Jurkat, Clone E6-1 (cell line): ENCODE measurements at regions not wholly inside any gene's neighbourhood (a gene's known extent, or its start where the extent isn't known, plus 50 kb on each side); places are given as distances from the start of the nearest gene placed in this dataset.

ENCODE experiments used
- DNase-seq: peaks from one replicate; pipeline ENCODE4 v3.0.0-alpha.2; 2011; ENCODE audit warnings: low read depth, low spot score
- H3K4me3 ChIP-seq: 2 replicates; pipeline ENCODE4 v1.5.1; 2011; ENCODE audit warnings: mild to moderate bottlenecking, low read length, control low read depth, moderate library complexity

GRCh38 chr5:4255441-4255840, 659.8 kb downstream of the IRX1 start:
- H3K4me3 ChIP-seq: no peak overlapping the region
- DNase-seq: no peak

- H3K4me3 ChIP-seq: no peak overlapping the region
- no peak for DNase-seq
Observed at GRCh38 chr5:4258170-4258569, 662.5 kb downstream of the IRX1 start.

- no peak for DNase-seq
- no peak overlapping the region for H3K4me3 ChIP-seq
Observed at GRCh38 chr5:4271193-4271592, 675.6 kb downstream of the IRX1 start.

GRCh38 chr5:4275232-4275631, 679.6 kb downstream of the IRX1 start:
- H3K4me3 ChIP-seq: no peak overlapping the region
- DNase-seq: no peak

- no peak overlapping the region for H3K4me3 ChIP-seq
- no peak for DNase-seq
Observed at GRCh38 chr5:4294878-4295277, 699.2 kb downstream of the IRX1 start.

GRCh38 chr5:4295663-4296339, 700.2 kb downstream of the IRX1 start:
- peak; percentile 23 for DNase-seq

GRCh38 chr5:4306057-4306456, 710.4 kb downstream of the IRX1 start:
- H3K4me3 ChIP-seq: no peak overlapping the region
- DNase-seq: no peak

More at GRCh38 chr5:4295663-4296339, 700.2 kb downstream of the IRX1 start:
- H3K4me3 ChIP-seq: no peak overlapping the region

GRCh38 chr5:4309026-4309425, 713.4 kb downstream of the IRX1 start:
- no peak overlapping the region for H3K4me3 ChIP-seq
- no peak for DNase-seq

- no peak for DNase-seq
- no peak overlapping the region for H3K4me3 ChIP-seq
Observed at GRCh38 chr5:4313138-4313537, 717.5 kb downstream of the IRX1 start.

- DNase-seq: no peak
- no peak overlapping the region for H3K4me3 ChIP-seq
Observed at GRCh38 chr5:4319478-4320128, 724.0 kb downstream of the IRX1 start.

- DNase-seq: no peak
- no peak overlapping the region for H3K4me3 ChIP-seq
Observed at GRCh38 chr5:4330327-4330726, 734.7 kb downstream of the IRX1 start.

GRCh38 chr5:4335078-4335477, 739.4 kb downstream of the IRX1 start:
- no peak for DNase-seq
- no peak overlapping the region for H3K4me3 ChIP-seq

- DNase-seq: no peak
- no peak overlapping the region for H3K4me3 ChIP-seq
Observed at GRCh38 chr5:4337519-4337918, 741.9 kb downstream of the IRX1 start.

- DNase-seq: no peak
- no peak overlapping the region for H3K4me3 ChIP-seq
Observed at GRCh38 chr5:4339949-4340348, 744.3 kb downstream of the IRX1 start.

- H3K4me3 ChIP-seq: no peak overlapping the region
- DNase-seq: no peak
Observed at GRCh38 chr5:4345850-4346249, 750.2 kb downstream of the IRX1 start.

GRCh38 chr5:4348423-4348822, 752.8 kb downstream of the IRX1 start:
- H3K4me3 ChIP-seq: no peak overlapping the region
- DNase-seq: no peak

GRCh38 chr5:4348919-4349318, 753.3 kb downstream of the IRX1 start:
- no peak overlapping the region for H3K4me3 ChIP-seq

GRCh38 chr5:4356201-4356600, 760.6 kb downstream of the IRX1 start:
- no peak overlapping the region for H3K4me3 ChIP-seq
- no peak for DNase-seq

More at GRCh38 chr5:4348919-4349318, 753.3 kb downstream of the IRX1 start:
- no peak for DNase-seq

GRCh38 chr5:4359847-4360246, 764.2 kb downstream of the IRX1 start:
- DNase-seq: no peak
- H3K4me3 ChIP-seq: no peak overlapping the region

- DNase-seq: peak; percentile 33
- H3K4me3 ChIP-seq: no peak overlapping the region
Observed at GRCh38 chr5:4361753-4362152, 766.1 kb downstream of the IRX1 start.

- H3K4me3 ChIP-seq: no peak overlapping the region
- DNase-seq: no peak
Observed at GRCh38 chr5:4362411-4362810, 766.8 kb downstream of the IRX1 start.
